Left hindlimb (tissue), 1 donor: ENCODE measurements at regions not wholly inside any gene's neighbourhood (a gene's known extent, or its start where the extent isn't known, plus 50 kb on each side); places are given as distances from the start of the nearest gene placed in this dataset.
"Not testable (repeated sequence)": the region's sequence is repeated elsewhere in the genome, so short reads cannot be mapped to it uniquely, and the experiment has no call there.

Source experiments
- DNase-seq: peaks from one replicate; pipeline ENCODE4 v3.0.0-alpha.2; 2018

DNA sequence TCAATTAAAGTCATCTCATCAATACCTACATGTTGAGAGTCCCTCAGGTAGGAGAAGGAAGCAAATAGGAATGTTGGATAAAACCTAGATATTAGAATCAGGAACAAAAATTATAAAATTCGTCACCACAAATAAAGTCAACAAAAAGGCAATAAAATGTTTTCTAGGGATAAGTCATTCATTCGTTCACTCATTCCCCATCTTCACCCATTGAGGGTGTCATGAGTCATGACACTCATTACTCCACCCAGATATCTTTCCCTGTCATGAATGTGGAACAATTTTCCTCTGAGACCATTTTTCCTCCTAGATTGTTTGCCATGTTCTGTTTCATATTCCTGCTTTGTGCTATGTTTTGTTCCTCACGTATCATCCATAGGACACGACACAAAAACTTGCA lies 50.9 kb upstream of the OLIG3 start:
- no peak for DNase-seq

- DNase-seq, result no peak
Measured at GRCh38 chr6:137547186-137547585, 53.0 kb upstream of the OLIG3 start.

DNA sequence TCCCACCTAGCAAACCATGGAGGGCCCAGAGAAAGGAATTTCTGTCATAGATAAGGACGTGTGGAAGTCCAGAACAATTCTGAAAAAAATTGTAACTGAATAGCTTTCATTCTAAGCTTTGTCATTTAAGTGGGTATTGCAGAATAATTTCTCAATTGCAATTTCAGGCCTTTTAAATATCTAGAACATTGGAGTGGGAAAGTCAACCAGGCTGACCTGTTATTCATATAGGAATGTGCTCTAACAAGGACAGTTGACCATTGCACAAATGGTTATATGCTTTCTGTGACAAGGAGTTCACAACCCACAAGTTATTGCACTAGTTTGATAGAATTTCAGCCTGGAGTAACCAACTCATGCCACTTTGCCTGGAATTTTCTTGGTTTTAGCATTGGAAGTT lies 53.4 kb upstream of the OLIG3 start:
- DNase-seq, result no peak

- no peak for DNase-seq
Measured at GRCh38 chr6:137549106-137549505, 54.9 kb upstream of the OLIG3 start.

DNA sequence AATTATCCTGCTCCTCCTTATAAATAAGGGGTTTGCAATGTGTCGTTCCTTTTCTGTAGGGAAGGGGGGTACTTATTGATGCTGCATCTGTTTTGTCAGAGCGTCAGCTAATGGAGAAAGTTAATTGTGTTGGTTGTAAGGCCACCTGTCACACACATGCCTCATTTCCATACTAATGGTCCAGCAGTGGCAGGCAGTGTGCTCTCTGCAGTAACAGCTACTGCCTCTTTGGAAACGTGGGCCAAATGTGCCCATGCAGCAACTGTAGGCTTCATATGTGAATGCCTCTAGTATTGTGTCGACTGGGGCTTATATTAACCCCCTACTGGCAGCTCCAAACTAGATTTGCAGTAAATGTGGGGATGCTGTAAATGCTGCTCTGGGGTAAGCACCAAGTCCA lies 56.3 kb upstream of the OLIG3 start:
- no peak for DNase-seq

GRCh38 chr6:137552146-137552545 lies 58.0 kb upstream of the OLIG3 start:
- DNase-seq, result no peak

DNA sequence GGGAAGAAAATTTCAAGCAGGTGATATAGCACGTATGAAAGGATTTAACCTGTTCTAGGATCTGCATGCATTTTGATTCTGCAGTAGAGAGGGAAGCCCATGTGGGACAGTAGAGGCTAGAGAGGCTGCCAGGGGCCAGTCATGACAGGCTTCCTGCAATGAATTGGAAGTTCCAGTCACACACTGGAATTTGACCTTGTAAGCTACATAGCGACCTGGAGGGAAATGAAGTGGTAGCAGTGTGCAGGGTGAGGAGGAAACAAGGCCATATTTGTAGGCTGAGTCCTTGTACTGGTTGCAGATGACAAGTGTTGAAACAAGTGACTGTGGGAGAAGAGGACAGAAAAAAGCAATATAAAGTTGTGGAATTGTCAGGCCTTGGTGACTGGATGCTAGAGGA lies 58.6 kb upstream of the OLIG3 start:
- DNase-seq, result no peak

DNA sequence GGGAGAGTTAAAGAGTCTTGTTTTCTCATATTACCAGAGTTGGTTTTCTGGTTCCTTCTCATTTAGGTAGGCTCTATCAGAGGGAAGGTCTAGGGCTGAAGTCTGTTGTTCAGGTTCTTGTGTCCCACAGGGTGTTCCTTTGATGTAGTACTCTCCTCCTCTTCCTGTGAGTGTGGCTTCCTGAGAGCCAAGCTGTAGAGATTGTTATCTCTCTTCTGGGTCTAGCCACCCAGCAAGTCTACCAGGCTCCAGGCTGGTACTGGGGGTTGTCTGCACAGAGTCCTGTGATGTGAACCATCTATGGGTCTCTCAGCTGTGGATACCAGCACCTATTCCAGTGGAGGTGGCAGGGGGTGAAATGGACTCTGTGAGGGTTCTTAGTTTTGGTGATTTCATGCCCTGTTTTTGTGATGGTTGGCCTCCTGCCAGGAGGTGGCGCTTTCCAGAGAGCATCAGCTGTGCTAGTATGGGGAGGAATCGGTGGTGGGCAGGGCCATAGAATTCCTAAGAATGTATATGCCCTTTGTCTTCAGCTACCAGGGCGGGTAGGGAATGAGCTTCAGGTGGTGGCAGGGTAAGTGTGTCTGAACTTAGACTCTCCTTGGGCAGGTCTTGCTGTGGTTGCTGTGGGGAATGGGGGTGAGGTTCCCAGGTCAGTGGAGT lies 65.5 kb upstream of the OLIG3 start:
- DNase-seq, result not testable (repeated sequence)

- no peak for DNase-seq
Measured at GRCh38 chr6:137560184-137560563, 66.0 kb upstream of the OLIG3 start.

- DNase-seq, result no peak
Measured at GRCh38 chr6:137568067-137568466, 73.9 kb upstream of the OLIG3 start.

DNA sequence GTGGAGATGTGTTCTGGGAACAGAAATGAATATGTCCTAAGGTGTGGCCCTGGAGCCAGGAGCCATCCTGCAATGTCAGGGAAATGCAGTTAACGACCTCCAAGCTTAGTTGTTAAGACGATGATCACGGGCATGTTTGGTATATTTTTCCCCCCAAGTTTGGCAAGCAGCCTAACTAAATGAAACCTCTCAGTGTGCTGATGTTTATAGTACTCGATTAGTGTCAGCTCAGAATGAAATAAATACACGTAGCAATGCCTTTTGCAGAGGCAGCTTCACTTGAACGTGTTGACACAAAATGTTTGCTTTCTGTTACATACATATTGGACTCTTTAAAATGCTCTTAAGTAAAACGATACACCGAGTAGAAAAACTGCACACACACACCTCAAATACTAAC lies 76.2 kb upstream of the OLIG3 start:
- DNase-seq, result no peak

DNA sequence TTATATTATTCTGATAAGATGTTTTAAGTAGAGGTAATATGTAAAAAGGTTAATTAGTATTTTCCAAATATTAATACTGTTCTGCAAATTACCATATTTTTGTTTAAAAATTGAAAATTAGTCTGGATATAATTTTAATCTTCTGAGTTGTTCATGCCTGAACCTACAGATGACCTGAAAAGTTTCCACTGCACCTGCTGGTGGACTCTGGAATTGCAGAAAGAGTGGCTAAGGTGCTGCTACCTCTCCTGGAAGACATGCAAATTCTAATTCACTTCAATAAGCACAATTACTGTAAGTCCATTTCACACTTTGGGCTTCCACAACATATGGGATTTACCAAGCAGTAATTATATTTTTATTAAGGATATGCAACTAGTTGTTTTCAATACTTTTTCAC lies 77.7 kb upstream of the OLIG3 start:
- no peak for DNase-seq

GRCh38 chr6:137573739-137574138 lies 79.5 kb upstream of the OLIG3 start:
- DNase-seq, result no peak

GRCh38 chr6:137579612-137580011 lies 85.4 kb upstream of the OLIG3 start:
- DNase-seq, result no peak

DNA sequence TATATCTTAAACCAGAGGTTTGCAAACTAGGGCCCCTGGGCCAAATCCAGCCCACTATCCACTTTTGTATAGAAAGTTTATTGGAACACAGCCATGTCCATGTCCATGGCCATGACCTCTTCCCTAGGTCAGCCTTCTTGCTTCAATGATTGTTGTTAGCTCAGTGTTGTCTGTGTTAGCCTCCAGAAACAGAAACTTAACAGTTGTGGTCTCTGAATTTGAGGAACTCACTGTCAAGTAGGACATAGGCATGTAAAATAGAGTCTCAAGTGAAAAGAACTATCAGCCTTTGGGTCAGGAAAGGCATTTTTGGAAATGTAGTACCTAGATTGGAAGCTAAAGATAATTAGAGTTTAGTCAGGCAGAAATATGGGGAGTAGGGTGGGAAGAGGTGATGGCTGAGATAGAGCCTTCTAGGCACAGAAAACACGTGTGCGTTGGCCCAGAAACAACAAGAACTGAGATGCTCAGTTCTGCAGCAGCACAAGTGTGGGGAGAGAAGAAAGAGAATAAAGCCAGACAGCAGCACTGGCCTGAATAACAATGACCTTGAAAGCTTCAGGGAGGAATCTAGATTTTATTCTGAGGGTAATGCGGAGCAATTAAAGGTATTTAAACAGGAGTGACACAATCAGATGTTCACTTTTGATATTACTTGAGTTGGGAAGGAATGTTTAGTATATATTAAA lies 87.0 kb upstream of the OLIG3 start:
- no peak for DNase-seq

- DNase-seq, result not testable (repeated sequence)
Measured at GRCh38 chr6:137583519-137583918, 89.3 kb upstream of the OLIG3 start.

GRCh38 chr6:137588472-137588871 lies 94.3 kb upstream of the OLIG3 start:
- DNase-seq, result no peak

DNA sequence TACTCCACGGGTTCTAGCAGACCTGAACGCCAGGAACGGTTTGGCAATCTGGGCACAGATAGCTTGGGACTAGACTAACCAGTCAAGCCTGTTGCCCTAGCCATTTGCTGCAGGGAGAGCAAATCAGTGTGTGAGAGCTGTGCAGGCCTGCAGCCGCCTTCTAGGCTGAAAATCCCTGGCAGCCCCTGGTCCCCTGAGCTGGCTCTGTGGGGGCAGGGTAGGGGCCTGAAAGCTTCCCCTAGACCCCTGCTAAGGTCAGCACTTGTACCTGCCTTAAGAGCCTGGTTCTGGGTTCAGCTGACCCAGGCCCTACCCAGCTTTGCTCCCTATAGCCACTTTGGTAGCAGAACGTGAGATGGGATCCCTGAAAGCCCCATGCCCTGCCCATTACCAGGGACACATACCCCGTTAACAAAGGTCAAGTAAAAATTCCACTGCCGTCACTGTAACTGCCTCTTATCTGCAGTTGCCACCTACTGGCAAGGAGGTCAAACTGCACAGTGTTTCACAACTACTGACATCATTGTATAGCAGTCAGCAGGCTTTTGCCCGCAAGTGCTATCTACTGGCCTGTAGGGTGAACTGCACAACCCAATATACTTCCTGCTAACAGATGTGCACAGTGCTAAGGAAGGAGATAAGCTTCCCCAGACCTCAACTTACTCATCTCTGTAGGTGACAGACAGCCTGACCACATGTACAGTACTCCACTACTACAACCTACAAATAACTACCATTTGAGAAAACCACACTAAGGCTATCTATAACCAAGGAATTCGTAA lies 95.1 kb upstream of the OLIG3 start:
- DNase-seq, result no peak

DNA sequence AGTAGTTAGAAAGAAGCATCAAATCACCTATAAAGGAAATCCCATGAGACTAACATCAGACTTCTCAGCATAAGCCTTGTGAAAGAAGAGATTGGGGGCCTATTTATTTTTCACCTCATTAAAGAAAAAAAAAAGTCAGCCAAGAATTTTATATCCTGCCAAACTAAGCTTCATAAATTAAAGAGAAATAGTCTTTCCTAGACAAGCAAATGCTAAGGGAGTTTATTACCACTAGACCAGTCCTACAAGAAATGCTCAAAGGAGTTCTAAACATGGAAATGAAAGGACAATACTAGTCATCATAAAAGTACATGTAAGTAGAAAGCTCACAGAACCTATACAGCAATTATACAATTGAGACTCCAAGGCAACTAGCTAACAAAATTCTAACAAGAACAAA lies 96.5 kb upstream of the OLIG3 start:
- DNase-seq, result no peak

GRCh38 chr6:137601471-137601870 lies 107.3 kb upstream of the OLIG3 start:
- no peak for DNase-seq

- DNase-seq, result no peak
Measured at GRCh38 chr6:137602313-137603197, 108.4 kb upstream of the OLIG3 start.

DNA sequence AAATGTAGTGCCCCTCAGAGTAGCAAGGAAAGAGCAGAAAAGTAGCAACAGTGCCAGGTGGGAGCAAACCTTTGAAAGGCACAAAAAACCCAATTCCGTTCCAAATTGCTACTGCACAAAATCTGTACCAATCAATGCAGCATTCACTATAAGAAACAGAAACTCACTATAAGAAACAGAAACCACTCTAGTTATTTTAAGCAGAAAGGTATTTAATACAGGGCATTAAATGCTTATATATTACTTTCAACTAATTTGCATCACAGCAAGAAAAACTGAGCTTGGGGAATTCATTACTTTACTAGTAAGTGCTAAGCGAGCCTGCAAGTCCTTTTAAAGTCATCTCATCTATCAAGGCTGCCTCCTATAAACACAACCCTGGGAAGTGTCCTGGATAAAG lies 116.5 kb upstream of the OLIG3 start:
- DNase-seq, result no peak

- no peak for DNase-seq
Measured at GRCh38 chr6:137623293-137623692, 129.1 kb upstream of the OLIG3 start.
